ENCODE measurements at regions not wholly inside any gene's neighbourhood (a gene's known extent, or its start where the extent isn't known, plus 50 kb on each side); places are given as distances from the start of the nearest gene placed in this dataset.

DNA sequence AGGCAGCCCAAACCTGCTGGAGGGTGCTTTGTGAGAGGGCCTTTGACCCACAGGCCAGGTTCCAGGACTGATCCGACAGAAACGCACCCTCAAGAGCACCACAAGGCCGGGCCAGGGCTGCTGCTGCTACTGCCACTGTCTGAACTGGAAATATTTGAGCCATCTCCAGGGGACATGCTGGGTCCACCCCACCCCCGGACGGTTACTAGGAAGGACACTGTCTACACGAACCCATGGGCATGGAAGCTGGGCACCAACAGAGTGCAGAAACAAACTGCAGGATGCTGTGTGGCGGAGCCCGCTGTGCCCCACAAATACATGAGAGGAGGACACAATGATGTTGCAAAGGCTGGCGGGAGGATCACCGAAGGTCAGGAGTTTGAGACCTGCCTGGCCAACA, 283.7 kb downstream of the CTTN start:
- no peak for DNase-seq

DNA sequence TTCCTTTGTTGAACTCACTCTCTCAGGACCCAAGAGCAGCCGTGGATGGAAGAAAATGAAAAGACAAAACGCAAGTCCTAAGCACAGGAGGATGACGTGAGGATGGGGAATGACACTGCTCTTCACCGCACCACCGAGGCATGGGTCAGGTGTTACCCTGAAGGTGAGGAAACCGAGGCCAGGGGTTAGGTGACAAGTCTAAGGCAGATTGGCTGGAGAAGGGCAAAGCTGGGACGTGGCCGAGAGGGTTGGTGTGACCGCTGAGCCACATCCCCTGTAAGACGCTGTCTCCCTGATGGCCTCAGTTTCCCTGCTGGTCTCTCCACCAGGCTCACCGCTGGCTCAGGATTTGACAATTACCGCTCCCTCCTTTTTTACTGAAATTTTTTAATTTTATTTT, 284.4 kb downstream of the CTTN start:
- no peak for DNase-seq

DNA sequence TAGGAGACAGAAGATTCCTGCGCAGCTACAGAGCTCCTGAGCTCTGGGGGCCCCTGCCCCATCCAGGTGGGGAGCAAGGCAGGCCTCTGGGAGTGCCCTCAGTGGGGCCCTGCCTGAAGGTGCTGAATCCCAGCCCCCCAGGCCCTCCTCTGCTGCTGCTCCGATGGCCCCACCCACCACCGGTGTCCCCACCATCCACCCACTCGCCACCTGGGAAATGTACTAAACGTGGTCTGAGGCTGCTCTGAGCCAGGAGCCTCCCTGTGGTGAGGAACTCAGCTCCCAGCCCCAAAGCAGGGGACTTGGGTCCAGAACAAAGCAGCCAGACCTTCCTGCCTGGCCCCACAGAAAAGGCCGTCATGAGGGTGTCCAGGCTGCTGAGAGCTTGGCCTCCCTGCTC, 289.4 kb downstream of the CTTN start:
- DNase-seq, result no peak

DNA sequence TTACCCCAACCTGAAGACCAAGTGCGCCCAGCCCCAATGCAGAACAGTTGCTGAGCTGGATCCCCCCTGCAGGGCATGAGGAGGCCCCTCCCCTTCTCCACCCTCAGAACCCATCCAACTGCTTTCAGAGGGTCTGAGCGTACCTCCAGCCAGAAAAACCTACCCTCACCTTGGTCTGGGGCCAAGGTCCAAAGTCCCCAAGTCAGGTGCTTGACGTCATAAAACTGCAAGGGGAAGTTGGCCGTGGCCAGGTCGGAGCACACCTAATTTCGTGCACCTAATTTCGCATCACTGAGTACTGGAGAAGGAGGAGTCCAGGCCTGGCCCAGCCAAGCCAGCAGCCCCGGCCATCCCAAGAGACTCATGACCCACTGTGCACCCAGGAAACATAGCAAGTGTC, 289.8 kb downstream of the CTTN start:
- DNase-seq, result no peak

DNA sequence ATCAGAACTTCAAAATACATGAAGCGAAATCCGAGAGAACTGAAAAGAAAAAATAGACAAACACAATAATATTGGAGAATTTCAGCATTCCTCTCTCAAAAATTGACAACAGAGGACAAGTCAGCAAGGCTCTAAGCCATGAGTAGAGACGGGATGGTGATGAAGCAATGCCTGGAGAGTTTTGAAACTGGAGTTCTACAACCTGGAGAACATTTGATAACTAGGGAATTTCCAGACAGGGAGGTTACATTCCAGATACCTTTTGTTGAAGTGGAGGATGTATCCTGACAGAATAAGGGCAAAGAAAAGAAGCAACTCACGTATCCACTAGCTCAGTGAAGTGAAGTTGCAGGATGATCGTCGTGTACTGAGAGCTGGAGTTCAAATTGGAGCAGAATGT, 291.4 kb downstream of the CTTN start:
- no peak for DNase-seq

DNA sequence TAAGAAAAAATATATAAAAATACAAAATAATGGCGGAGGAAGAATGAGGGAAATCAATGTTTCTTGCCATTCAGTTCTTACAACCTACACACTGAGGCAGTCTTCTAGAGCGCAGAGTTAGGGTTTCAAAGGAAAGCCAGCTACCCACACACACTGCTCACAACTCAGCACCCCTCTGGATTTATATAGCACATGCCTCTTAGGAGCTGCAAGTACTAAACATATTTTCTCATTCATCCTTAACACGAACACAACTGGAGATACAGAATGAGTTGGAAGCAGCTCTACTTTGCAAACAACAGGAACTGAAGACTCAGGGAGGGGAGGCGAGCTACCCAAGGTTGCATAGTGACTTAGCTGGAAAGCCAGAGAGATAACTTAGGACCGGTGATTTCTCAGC, 293.8 kb downstream of the CTTN start:
- DNase-seq, result no peak

DNA sequence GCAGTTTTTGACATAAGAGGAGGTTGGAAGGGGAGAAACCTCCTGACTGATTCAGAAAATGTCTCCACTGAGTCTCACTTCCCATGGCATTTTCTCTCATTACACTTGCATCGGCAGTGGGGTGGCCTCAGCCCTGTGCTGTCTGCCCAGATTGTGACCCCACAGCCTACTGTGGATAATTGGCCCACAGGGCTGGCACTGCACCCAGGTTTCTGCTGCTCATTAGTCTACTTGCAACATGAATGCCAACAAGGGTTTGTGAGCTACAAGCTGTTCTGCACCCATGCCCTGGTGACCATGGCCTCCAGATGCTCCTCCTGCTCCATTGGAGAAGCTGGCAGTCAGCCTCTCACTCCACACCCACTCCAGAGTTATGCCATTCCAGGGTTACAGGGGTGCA, 296.0 kb downstream of the CTTN start:
- DNase-seq, result no peak

DNA sequence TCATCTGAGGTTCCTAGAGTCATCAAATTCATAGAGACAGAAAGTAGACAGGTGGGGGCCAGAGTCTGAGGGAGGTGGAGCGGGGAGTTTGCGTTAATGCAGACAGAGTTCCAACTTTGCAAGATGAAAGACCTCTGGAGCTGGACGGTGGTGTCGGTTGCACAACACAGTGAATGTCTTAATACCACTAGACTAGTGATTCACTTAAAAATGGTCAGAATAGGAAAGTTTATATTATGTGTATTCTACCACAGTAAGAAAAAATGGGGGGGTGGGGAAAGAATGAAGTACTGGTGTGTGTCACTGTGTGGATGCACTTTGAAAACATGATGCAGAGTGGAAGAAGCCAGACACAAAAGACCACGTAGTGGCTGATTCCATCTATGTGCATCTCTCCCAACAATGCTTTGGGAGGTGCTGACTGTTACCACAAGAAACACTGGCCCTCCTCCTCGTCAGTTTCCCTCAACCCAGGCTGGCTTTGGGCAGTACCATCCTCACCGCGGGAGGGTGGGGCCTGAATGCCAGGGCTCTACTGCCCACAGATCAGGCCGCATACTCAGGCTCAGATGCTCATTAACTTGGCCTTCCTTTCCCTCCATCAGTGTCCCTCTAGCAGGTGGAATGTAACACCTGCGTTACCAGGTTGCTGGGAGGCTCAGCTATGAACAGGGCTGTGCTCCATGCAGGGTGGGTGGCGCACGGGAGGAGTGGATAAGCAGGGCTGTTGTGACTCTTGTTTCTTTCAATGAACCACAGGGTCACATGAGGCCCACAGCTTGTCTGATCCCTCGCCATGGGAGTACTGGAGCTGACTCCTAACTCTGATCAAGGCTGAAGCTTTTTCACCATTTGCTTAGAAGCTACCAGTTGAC, 297.0 kb downstream of the CTTN start:
- DNase-seq, result no peak

DNA sequence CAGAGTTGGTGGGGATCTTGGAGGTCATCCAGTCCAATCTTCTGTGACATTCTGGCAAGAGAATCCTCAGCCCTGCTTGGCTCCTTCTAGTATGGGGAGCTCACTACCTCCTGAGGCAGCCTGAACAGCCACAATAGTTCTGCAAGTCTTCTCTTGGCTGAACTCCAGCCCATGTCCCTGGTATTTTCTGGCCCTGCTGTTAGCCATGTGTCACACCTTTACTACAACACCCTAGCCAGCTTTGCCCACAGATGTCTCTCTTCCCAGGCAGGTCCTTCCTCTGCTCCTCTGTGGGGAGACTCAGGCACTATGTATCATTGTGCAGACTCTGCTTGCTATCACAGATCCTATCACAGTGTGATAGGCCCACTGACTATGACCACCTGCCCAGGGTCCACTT, 297.7 kb downstream of the CTTN start:
- no peak for DNase-seq

DNA sequence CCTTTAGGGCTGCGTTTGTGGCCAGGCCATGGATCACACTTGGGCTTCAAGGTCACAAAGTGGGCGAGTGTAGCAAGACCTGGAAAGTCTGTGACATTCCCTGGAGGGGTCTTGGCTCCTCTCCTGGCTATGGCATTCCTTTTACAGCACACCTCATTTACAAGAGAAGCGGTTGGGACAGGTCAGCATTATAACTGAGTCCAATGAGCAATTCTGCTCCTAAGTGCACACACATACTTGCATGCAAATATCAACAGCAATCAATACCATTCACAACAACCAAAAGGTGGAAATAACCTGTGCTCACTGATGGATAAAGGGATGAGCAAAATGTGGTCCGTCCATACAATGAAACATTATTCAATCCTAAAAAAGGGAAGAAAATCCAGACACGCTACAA, 298.2 kb downstream of the CTTN start:
- DNase-seq, result no peak

DNA sequence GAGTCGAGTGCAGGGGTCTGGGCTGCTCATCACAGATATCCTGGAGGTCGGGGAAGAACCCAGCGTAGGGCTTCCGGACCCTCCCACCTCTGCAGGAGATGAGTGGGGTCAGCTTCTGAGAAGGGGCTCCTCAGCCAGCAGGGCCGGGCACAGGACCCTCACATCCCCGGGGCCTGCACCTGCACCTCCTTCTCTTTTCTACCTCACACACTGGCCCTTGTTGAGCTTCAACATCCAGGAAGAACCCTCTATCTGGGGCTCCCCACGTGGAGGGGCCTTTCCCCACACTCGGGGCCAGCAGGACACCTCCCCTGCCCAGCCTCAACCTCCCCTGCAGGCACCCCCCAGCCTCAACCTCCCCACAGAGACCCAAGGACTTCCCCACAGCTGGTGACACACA, 299.4 kb downstream of the CTTN start:
- no peak for DNase-seq

DNA sequence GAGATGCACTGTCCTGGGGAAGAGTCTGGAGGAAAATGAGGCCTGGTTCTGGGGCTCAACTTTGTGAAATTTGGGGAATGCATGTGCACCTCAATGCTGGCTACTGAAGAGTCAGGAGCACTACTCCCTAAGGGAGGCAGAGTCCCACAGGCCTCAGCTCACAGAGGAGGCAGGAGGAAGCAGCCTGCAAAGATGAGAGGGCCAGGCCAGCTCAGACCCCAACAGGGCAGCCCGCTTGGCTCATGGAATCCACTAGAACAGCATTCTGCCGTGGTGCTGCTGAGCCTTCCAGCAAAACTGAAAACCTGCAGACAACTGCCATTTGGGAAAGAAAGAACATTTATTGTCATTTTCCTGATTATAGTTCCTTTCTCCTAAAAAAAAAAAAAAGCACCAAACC, 300.5 kb downstream of the CTTN start:
- no peak for DNase-seq

DNA sequence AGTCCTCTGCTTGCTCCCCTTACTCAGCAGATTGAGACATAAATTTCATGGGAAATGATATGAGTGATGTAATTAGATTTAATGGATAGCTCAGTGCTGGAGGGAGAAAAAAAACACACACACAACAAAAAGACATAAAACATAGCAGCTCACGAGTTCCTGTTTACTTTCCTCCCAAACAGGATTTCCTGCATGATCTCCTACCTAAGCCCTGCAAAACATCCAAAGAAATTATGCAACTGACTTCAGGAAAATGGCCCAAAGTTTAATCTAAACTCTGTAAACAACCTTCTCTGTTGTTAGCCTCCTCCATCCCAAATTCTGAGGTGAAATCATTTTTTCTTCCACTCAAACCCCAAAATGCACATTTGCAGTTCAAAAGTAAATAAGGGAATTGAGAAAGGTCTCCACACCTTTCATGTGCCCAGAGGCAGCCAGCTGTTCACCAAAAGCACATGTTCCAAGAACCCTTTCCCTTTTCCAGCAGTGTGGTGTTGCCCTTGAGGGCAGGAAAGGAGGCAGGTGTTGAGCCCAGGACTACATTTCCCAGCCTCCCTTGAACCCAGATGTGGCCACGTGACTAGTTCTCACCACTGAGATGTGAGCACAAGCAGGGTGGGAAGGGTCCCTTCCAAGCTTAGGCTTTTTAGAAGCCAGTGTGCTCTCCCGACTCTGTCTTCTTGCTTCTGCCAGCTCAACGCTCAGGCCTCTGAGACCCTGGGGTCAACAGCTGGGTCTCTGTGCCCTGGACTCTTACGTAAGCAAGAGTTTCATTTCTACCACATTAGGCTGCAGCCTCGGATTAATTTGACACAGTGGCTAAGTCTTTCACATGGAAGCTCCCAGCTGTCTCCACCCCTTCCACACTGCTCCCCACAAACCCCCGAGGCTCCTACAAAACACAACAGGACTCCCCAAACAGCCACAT, 301.2 kb downstream of the CTTN start:
- no peak for DNase-seq

DNA sequence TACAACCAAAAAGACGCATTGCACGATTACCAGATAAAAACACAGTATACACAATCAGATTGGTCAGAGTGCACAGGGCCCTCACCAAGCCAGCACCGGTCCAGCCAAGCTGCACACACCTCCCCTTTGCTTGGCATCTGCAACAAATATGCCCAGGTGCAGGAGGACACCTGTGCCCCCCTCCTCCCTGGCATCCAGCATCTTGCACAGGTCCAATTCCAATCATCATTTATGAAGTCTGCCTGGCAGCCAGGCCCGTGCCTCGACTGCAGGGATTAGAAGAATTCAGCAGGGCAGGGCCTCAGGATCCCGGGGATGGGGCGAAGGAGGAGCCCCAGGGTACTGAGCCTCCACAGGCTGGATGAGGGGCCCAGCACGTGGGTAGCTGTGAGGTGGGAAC, 302.1 kb downstream of the CTTN start:
- DNase-seq, result no peak

DNA sequence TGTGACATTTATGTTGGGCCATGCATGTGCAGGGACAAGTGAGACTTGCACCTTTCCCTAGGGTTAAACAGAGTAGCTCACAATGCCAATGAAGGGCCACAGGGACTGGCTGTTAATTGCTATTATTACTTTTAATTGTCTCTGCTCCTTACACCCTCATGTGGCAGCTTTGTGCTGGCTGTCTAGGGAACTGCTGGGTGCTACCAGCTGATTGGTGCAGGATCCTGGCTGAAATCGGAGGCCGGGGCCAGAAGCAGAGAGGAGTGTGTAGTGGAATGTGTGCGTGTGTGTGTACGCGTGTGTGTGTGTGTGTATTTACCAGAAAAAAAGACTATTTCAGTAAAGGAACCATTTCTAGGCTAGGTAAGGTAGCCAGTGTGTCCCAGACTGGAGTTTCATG, 302.5 kb downstream of the CTTN start:
- no peak for DNase-seq

DNA sequence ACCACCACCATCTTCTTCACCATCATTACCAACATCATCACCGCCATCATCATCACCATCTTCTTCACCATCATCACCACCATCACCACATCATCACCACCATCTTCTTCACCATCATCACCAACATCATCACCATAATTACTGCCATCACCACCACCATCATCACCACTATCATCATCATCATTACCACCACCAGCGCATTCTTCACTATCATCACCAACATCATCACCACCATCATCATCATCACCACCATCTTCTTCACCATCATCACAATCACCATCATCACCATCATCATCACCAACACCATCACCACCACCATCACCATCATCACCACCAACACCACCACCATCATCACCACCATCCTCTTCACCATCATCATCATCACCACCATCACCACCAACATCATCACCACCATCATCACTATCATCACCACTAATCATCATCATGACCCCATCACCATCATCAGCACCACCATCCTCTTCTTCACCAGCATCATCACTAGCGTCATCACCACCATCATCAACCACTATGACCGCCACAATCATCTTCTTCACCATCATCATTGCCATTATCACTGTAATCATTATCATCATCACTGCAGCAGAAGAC, 303.8 kb downstream of the CTTN start:
- DNase-seq, result no peak

DNA sequence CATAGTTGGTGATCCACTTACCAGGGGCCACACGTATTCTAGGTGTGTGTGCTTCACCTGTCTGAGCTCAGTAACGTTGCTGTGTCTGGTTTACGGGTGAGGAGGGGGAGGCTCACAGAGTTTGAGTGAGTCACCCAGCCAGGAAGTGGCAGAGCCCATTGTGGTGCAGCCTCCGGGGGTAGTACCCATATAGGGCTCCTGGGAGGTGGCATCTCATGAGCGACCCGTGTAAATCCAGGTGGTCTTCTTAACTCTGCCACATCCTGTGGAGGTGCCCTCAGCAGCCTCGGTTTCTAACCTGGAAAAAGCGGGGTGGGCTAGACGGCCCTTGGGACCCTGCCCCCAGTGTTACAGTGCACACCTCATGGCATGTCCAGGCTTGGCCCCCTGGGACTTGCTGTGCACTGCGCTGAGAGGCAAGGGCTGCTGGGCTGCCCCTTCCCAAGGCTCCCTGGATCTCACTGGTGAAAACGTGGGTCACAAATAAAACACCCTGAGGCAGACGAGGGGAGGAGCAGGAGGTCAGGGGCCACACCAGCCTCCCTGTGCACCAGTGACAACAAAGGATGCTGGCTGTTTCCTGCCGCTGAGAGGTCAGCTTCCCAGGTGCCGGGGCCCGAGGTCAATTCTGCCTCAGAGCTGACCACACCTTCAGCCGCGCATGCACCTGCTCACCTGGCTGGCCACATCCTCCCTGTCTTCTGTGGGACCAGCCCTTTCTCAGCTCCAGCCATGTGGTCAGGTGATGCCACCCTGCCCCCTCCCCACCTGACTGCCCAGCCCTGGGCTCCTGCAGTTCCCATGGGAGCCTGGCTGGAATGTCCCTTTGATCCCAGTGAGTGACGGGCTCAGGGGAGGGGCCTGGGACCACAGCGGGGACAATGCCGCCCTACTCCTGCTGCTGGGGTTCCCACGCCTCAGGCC, 305.1 kb downstream of the CTTN start:
- DNase-seq, result no peak

DNA sequence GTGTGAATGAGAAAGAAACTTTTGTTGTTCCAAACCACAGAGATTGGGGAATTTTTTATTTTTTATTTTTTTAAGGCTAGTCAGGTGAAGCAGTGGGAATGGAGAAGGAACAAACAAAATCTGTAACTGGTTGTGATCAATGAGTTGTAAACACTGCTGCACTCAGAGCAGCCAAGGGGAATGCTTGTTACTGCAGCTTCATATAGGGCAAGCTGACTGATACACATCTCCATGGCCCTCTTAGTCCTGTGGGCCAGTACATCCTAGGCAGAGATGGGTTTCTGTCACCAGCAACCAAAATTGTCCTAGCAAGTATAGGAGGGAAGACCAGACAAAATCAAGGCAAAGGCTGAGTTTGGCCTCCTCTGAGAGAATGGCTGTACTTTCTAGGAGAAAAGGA, 306.8 kb downstream of the CTTN start:
- DNase-seq, result no peak

DNA sequence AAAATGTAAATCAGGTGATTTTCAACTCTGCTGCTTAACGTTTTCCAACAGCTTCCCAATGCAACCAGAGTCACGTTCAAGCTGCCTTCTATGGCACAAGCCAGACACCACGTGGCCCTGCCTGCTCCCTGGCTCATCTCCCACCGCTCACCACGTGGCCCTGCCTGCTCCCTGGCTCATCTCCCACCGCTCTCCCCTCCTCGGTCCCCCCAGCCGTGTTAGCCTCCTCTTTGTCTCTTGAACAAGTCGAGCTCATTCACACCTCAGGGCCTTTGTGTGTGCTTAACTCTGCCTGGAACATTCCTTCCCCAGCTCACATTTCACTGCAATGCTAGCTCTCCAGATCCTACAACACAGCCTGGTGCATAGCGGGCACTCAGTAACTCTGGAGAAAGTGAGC, 307.6 kb downstream of the CTTN start:
- no peak for DNase-seq

DNA sequence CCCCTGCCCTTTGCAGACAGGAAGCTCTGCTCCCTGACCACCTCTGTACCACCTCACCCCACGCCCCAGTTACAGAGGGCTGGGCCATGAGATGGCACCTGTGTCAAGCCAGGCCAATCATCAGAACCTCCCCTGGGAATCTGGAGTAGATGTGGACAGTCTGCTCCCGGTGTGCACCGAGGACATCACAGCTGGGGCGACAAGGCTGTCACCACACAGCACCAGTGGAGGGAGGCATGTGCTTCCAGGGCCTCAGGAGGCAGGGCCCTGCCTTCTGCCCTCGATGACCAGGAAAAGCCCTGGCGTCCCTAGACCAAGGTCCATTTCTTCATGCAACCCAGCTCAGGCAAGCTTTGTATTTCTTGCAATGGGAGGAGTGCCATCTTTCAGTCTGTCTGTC, 309.5 kb downstream of the CTTN start:
- DNase-seq, result no peak

DNA sequence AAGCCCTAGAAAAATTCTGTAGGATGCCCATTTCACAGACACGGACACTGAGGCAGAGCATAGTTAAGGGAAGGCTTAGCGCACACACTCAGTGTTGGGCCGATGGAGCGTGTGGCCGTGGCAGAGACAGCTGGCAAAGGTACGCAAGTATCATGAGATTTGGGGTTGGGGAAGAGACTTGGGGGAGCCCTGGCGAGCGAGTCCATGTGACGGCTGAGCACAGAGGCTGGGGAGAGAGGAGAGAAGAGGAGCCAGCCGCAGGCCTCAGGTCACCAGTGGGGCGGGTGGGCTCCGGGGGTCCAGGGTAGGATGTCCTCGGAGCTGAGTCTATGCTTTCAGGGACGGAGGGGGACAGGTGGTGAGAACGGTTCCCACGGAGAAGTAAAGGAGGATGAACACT, 311.3 kb downstream of the CTTN start:
- no peak for DNase-seq

DNA sequence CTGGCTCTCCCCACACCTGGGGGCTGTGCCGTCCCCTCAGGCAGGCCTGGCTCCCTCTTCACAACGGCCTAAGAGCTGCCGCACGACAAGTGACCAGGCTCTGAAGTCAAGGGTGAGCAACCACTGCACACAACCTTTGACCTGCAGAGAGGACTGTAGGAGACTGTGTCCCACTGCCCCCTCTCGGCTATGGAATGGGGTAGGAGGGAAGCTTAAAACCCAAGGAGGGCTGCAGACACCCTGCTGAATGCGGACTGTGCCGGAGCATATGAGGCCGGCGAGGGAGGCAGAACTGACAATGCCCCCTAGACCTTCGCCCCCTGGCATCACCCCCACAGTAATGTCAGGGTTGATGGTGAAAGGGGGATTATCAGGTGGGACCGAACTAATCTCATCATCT, 311.9 kb downstream of the CTTN start:
- no peak for DNase-seq

All from fibroblast of skin of back (primary cell).